ENCODE measurements at regions not wholly inside any gene's neighbourhood (a gene's known extent, or its start where the extent isn't known, plus 50 kb on each side); places are given as distances from the start of the nearest gene placed in this dataset.

- TF ChIP-seq TCF7L2 (IDR thresholded peaks at IDR 0.05; ENCODE audit: low read depth, low read length) (no peak), POLR2AphosphoS5 (IDR thresholded peaks at IDR 0.05; ENCODE audit: low read depth, low read length) (no peak), SIN3A (IDR thresholded peaks at IDR 0.05; ENCODE audit: borderline replicate concordance, insufficient read depth, low read depth, low read length) (no peak)
- TF ChIP-seq, protein P1, sequence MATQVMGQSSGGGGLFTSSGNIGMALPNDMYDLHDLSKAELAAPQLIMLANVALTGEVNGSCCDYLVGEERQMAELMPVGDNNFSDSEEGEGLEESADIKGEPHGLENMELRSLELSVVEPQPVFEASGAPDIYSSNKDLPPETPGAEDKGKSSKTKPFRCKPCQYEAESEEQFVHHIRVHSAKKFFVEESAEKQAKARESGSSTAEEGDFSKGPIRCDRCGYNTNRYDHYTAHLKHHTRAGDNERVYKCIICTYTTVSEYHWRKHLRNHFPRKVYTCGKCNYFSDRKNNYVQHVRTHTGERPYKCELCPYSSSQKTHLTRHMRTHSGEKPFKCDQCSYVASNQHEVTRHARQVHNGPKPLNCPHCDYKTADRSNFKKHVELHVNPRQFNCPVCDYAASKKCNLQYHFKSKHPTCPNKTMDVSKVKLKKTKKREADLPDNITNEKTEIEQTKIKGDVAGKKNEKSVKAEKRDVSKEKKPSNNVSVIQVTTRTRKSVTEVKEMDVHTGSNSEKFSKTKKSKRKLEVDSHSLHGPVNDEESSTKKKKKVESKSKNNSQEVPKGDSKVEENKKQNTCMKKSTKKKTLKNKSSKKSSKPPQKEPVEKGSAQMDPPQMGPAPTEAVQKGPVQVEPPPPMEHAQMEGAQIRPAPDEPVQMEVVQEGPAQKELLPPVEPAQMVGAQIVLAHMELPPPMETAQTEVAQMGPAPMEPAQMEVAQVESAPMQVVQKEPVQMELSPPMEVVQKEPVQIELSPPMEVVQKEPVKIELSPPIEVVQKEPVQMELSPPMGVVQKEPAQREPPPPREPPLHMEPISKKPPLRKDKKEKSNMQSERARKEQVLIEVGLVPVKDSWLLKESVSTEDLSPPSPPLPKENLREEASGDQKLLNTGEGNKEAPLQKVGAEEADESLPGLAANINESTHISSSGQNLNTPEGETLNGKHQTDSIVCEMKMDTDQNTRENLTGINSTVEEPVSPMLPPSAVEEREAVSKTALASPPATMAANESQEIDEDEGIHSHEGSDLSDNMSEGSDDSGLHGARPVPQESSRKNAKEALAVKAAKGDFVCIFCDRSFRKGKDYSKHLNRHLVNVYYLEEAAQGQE (IDR thresholded peaks at IDR 0.05; ENCODE audit: insufficient read depth in 1 of 2, low read depth in 2 of 2, low read length in 1 of 2), result no peak
- TF ChIP-seq, protein P2, sequence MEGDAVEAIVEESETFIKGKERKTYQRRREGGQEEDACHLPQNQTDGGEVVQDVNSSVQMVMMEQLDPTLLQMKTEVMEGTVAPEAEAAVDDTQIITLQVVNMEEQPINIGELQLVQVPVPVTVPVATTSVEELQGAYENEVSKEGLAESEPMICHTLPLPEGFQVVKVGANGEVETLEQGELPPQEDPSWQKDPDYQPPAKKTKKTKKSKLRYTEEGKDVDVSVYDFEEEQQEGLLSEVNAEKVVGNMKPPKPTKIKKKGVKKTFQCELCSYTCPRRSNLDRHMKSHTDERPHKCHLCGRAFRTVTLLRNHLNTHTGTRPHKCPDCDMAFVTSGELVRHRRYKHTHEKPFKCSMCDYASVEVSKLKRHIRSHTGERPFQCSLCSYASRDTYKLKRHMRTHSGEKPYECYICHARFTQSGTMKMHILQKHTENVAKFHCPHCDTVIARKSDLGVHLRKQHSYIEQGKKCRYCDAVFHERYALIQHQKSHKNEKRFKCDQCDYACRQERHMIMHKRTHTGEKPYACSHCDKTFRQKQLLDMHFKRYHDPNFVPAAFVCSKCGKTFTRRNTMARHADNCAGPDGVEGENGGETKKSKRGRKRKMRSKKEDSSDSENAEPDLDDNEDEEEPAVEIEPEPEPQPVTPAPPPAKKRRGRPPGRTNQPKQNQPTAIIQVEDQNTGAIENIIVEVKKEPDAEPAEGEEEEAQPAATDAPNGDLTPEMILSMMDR (IDR thresholded peaks at IDR 0.05), result no peak
- no peaks in the 10 kb centered on the region for H3K36me3 ChIP-seq (ENCODE audit: control insufficient read depth, insufficient read depth, low read length)
- no TSS peak for BruUV-seq (replicated peaks)
- H3K27me3 ChIP-seq (ENCODE audit: control insufficient read depth, insufficient read depth, low read length), result no peaks in the 10 kb centered on the region
- H3K4me3 ChIP-seq (ENCODE audit: low read depth in 2 of 2, low read length in 2 of 2), result no peak overlapping the region
- ChIA-PET POLR2A (no interaction called here), CTCF (no interaction called here)
- no peaks in the 10 kb centered on the region for H3K4me1 ChIP-seq (ENCODE audit: control insufficient read depth, insufficient read depth, low read length)
- no peak overlapping the region for H3K27ac ChIP-seq (ENCODE audit: low read length)
- DNase-seq (ENCODE audit: low read depth, low spot score), result no peak
- no peak for ATAC-seq
- H3K9me3 ChIP-seq (ENCODE audit: control insufficient read depth, insufficient read depth, low read depth, low read length), result no peaks in the 10 kb centered on the region
- in situ Hi-C loops (cut with HindIII; ENCODE audit: low pct_unique_long_range_greater_than_20kb, low sequenced_read_pairs) (no loop called here), intact Hi-C loops (cut with micrococcal nuclease; ENCODE audit: unreplicated experiment) (no loop called here)
Measured at GRCh38 chr5:155091063-155091648, 77.6 kb downstream of the KIF4B start.

GRCh38 chr5:155091768-155092717, 78.5 kb downstream of the KIF4B start:
- CTCF ChIA-PET, result no interaction called here
- TF ChIP-seq, protein P1 (IDR thresholded peaks at IDR 0.05; ENCODE audit: insufficient read depth in 1 of 2, low read depth in 2 of 2, low read length in 1 of 2), result no peak
- TF ChIP-seq TCF7L2 (IDR thresholded peaks at IDR 0.05; ENCODE audit: low read depth, low read length) (no peak), POLR2AphosphoS5 (IDR thresholded peaks at IDR 0.05; ENCODE audit: low read depth, low read length) (no peak), SIN3A (IDR thresholded peaks at IDR 0.05; ENCODE audit: borderline replicate concordance, insufficient read depth, low read depth, low read length) (no peak)
- TF ChIP-seq, protein P2 (IDR thresholded peaks at IDR 0.05), result no peak
- Histone ChIP-seq H3K27ac (ENCODE audit: low read length) (no peak overlapping the region), H3K4me3 (ENCODE audit: low read depth in 2 of 2, low read length in 2 of 2) (no peak overlapping the region), H3K36me3 (ENCODE audit: control insufficient read depth, insufficient read depth, low read length) (no peaks in the 10 kb centered on the region), H3K27me3 (ENCODE audit: control insufficient read depth, insufficient read depth, low read length) (0 out of 2 replicates have a peak, but pooled peaks cover 3% of the 10 kb centered on the region), H3K9me3 (ENCODE audit: control insufficient read depth, insufficient read depth, low read depth, low read length) (no peaks in the 10 kb centered on the region), H3K4me1 (ENCODE audit: control insufficient read depth, insufficient read depth, low read length) (no peaks in the 10 kb centered on the region)
- in situ Hi-C loops (cut with HindIII; ENCODE audit: low pct_unique_long_range_greater_than_20kb, low sequenced_read_pairs), result no loop called here
- no peak for ATAC-seq
- no TSS peak for BruUV-seq (replicated peaks)
- intact Hi-C loops (cut with micrococcal nuclease; ENCODE audit: unreplicated experiment), result no loop called here
- POLR2A ChIA-PET, result no interaction called here
- no peak for DNase-seq (ENCODE audit: low read depth, low spot score)
